SU-DHL-6 (cell line): ENCODE measurements at regions not wholly inside any gene's neighbourhood (a gene's known extent, or its start where the extent isn't known, plus 50 kb on each side); places are given as distances from the start of the nearest gene placed in this dataset.

Source experiments
- EZH2phosphoT487 ChIP-seq: fragments of 200-600 bp; sonication (generic), shearing (Covaris generic); conservative IDR thresholded peaks from 2 replicates; pipeline ENCODE4 v1.6.1; 2018; ENCODE audit warnings: mild to moderate bottlenecking, antibody characterized with exemption, low read length, moderate library complexity, mixed read lengths
- TF ChIP-seq, protein P1 (sequence below): fragments of 200-600 bp; sonication (generic); IDR thresholded peaks from one replicate; pipeline ENCODE4 v1.5.1; 2017; ENCODE audit warnings: antibody characterized with exemption, mild to moderate bottlenecking, low read length, moderate library complexity; ENCODE audit not compliant: insufficient read depth, poor library complexity, severe bottlenecking

DNA sequence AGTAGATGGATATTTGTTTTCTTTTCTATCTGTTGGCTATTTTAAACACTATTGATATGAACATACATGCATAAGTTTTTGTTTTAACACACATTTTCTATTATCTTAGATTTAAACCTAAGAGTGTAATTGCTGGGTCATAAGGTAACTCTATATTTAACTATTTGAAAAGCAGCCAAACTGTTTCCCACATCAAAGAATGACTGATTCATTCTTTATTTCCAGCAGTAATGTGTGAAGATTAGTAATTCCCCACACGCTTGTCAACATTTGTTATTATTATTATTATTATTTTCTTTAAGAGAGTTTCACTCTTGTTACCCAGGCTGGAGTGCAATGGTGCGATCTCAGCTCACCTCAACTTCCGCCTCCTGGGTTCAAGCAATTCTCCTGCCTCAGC is 1495.8 kb downstream of the EFNA5 start:
- TF ChIP-seq, protein P1, sequence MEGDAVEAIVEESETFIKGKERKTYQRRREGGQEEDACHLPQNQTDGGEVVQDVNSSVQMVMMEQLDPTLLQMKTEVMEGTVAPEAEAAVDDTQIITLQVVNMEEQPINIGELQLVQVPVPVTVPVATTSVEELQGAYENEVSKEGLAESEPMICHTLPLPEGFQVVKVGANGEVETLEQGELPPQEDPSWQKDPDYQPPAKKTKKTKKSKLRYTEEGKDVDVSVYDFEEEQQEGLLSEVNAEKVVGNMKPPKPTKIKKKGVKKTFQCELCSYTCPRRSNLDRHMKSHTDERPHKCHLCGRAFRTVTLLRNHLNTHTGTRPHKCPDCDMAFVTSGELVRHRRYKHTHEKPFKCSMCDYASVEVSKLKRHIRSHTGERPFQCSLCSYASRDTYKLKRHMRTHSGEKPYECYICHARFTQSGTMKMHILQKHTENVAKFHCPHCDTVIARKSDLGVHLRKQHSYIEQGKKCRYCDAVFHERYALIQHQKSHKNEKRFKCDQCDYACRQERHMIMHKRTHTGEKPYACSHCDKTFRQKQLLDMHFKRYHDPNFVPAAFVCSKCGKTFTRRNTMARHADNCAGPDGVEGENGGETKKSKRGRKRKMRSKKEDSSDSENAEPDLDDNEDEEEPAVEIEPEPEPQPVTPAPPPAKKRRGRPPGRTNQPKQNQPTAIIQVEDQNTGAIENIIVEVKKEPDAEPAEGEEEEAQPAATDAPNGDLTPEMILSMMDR, result no peak
- TF ChIP-seq EZH2phosphoT487, result no peak
